ENCODE measurements at regions not wholly inside any gene's neighbourhood (a gene's known extent, or its start where the extent isn't known, plus 50 kb on each side); places are given as distances from the start of the nearest gene placed in this dataset.
A peak's percentile ranks its signal among the peaks of the same experiment; 100 is the strongest.

GRCh38 chr6:14715076-14715475 lies 530.8 kb upstream of the JARID2 start:
- no peak for DNase-seq (ENCODE audit: low spot score)
- Histone ChIP-seq H3K27ac (no peak overlapping the region), H3K4me3 (no peak overlapping the region)
- TF ChIP-seq CTCF (IDR thresholded peaks at IDR 0.05), result no peak

- no peak for TF ChIP-seq CTCF (IDR thresholded peaks at IDR 0.05)
- no peak overlapping the region for H3K27ac ChIP-seq
- DNase-seq (ENCODE audit: low spot score), result no peak
- H3K4me3 ChIP-seq, result no peak overlapping the region
These were observed 529.2 kb upstream of the JARID2 start for GRCh38 chr6:14716499-14717146.

GRCh38 chr6:14717307-14717706 lies 528.6 kb upstream of the JARID2 start:
- Histone ChIP-seq H3K4me3 (no peak overlapping the region), H3K27ac (no peak overlapping the region)
- TF ChIP-seq CTCF (IDR thresholded peaks at IDR 0.05), result no peak
- no peak for DNase-seq (ENCODE audit: low spot score)

GRCh38 chr6:14718861-14719260 lies 527.0 kb upstream of the JARID2 start:
- Histone ChIP-seq H3K4me3 (no peak overlapping the region), H3K27ac (no peak overlapping the region)
- no peak for TF ChIP-seq CTCF (IDR thresholded peaks at IDR 0.05)
- DNase-seq (ENCODE audit: low spot score), result no peak

- Histone ChIP-seq H3K27ac (no peak overlapping the region), H3K4me3 (no peak overlapping the region)
- no peak for TF ChIP-seq CTCF (IDR thresholded peaks at IDR 0.05)
- DNase-seq (ENCODE audit: low spot score), result no peak
These were observed 526.6 kb upstream of the JARID2 start for GRCh38 chr6:14719270-14719669.

GRCh38 chr6:14720411-14721102 lies 525.3 kb upstream of the JARID2 start:
- Histone ChIP-seq H3K27ac (peak overlapping the region in 1 of 2 donors; percentile 44), H3K4me3 (no peak overlapping the region)
- no peak for DNase-seq (ENCODE audit: low spot score)
- TF ChIP-seq CTCF (IDR thresholded peaks at IDR 0.05), result no peak

Data from coronary artery (tissue), 2 donors.